Lower lobe of right lung (tissue), 2 donors: ENCODE measurements at regions not wholly inside any gene's neighbourhood (a gene's known extent, or its start where the extent isn't known, plus 50 kb on each side); places are given as distances from the start of the nearest gene placed in this dataset.

ENCODE experiments used
- ATAC-seq, 2 donors: fragments of 200-7000 bp; cut with Tn5 transposase; one replicate each; pipeline ENCODE4 v1.9.1; 2020 to 2022; ENCODE audit warnings: mild to moderate bottlenecking in 2 of 2, moderate library complexity in 2 of 2
- DNase-seq: peaks from one replicate; pipeline ENCODE4 v3.0.0-alpha.2; 2020
- H3K27ac ChIP-seq: fragments of 200-600 bp; one replicate; pipeline ENCODE4 v1.8.0; 2022
- H3K27me3 ChIP-seq: fragments of 200-600 bp; one replicate; pipeline ENCODE4 v1.8.0; 2022; ENCODE audit warnings: low read depth
- H3K36me3 ChIP-seq: fragments of 200-600 bp; one replicate; pipeline ENCODE4 v1.8.0; 2022; ENCODE audit warnings: mild to moderate bottlenecking
- H3K4me1 ChIP-seq: fragments of 200-600 bp; one replicate; pipeline ENCODE4 v1.8.0; 2022
- H3K4me3 ChIP-seq: fragments of 200-600 bp; one replicate; pipeline ENCODE4 v1.8.0; 2022; ENCODE audit warnings: mild to moderate bottlenecking
- H3K9me3 ChIP-seq: fragments of 200-600 bp; one replicate; pipeline ENCODE4 v1.8.0; 2022
- intact Hi-C: fragments of 100-400 bp; cut with DNase I; formaldehyde crosslinking; loops from one replicate; pipeline ENCODE4 v1.11.0; 2022
- TF ChIP-seq, protein P1 (sequence below): fragments of 200-600 bp; IDR thresholded peaks from one replicate; pipeline ENCODE4 v1.8.0; 2022; ENCODE audit warnings: antibody characterized with exemption, mild to moderate bottlenecking
- donor health status: DM: no; HTN: yes; CAD: no; lungs with severe emphysema.

DNA sequence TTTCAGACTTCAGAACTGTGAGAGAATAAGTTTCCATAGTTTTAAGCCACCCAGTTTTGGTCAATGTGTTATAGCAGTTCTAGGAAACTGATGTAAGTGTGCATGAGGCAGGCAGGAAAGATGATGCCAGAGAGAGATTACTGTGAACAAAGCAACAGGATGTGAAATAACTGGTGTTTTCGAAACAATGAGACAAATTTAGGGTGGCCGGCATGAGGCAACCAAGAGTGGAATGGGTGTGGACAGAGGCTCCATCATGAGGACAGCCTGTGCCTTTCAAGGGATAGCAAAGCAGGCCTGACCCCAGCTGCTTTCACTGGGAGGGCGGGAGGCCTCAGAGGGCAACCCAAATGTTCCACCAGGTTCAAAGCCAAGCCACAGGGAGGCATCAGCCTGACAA is 67.3 kb upstream of the UCN3 start:
- Histone ChIP-seq H3K27ac (peak overlapping the region; percentile 48), H3K4me1 (peaks cover 30% of the 10 kb centered on the region), H3K36me3 (no peaks in the 10 kb centered on the region), H3K27me3 (no peaks in the 10 kb centered on the region), H3K9me3 (no peaks in the 10 kb centered on the region), H3K4me3 (no peak overlapping the region)
- ATAC-seq = peak; percentile 78 to 80
- TF ChIP-seq, protein P1, sequence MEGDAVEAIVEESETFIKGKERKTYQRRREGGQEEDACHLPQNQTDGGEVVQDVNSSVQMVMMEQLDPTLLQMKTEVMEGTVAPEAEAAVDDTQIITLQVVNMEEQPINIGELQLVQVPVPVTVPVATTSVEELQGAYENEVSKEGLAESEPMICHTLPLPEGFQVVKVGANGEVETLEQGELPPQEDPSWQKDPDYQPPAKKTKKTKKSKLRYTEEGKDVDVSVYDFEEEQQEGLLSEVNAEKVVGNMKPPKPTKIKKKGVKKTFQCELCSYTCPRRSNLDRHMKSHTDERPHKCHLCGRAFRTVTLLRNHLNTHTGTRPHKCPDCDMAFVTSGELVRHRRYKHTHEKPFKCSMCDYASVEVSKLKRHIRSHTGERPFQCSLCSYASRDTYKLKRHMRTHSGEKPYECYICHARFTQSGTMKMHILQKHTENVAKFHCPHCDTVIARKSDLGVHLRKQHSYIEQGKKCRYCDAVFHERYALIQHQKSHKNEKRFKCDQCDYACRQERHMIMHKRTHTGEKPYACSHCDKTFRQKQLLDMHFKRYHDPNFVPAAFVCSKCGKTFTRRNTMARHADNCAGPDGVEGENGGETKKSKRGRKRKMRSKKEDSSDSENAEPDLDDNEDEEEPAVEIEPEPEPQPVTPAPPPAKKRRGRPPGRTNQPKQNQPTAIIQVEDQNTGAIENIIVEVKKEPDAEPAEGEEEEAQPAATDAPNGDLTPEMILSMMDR = peak; percentile 8
- intact Hi-C loops = no loop called here
- peak; percentile 73 for DNase-seq

DNA sequence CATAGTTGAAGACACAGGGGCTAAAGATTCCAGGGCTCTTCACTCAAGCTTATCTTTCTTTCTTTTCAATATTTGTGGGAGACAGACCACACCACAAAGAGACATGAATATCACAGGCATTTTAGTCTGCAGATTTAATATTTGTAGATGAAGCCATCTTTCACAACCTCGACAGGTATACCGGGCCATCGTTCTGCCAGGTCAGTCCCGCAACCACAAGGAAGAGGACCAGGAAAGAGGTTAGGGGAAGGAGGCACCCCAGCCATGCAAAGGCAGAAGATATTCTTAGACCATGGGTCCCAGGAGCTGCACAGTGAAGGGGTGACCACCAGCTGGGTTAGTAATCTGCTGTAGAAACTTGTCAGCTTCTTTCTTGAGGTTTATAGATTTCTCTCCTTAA is 66.8 kb upstream of the UCN3 start:
- Histone ChIP-seq H3K4me1 (peaks cover 30% of the 10 kb centered on the region), H3K36me3 (no peaks in the 10 kb centered on the region), H3K27me3 (no peaks in the 10 kb centered on the region), H3K4me3 (no peak overlapping the region), H3K27ac (peak overlapping the region; percentile 48), H3K9me3 (peaks cover 1% of the 10 kb centered on the region)
- DNase-seq (no peak), ATAC-seq (no peak)
- intact Hi-C loops = no loop called here
- TF ChIP-seq, protein P1 = no peak

DNA sequence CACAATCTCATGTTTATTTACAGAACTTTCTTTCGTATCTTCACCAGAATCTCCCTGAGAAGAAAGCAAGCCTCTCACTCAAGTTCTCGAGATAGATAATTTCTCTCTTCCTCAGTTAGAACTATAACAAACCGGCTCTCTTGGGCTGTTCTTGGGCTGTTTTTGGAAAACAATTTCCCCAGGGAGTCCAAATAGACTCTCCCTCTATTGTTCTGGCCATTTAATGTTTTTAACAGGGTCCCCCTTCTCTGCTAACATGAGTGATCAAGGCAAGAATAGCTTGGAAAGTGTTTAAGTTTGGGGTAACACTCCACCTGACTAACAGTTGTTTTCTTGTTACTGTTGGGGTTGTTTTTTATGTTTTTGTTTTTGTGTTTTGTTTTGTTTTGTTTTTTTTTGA is 64.8 kb upstream of the UCN3 start:
- H3K4me3 ChIP-seq = no peak overlapping the region
- DNase-seq = no peak
- TF ChIP-seq, protein P1 = no peak
- H3K36me3 ChIP-seq = no peaks in the 10 kb centered on the region
- ATAC-seq = no peak
- peaks cover 10% of the 10 kb centered on the region for H3K9me3 ChIP-seq
- H3K27me3 ChIP-seq = no peaks in the 10 kb centered on the region
- intact Hi-C loops = no loop called here
- peaks cover 18% of the 10 kb centered on the region for H3K4me1 ChIP-seq
- no peak overlapping the region for H3K27ac ChIP-seq

DNA sequence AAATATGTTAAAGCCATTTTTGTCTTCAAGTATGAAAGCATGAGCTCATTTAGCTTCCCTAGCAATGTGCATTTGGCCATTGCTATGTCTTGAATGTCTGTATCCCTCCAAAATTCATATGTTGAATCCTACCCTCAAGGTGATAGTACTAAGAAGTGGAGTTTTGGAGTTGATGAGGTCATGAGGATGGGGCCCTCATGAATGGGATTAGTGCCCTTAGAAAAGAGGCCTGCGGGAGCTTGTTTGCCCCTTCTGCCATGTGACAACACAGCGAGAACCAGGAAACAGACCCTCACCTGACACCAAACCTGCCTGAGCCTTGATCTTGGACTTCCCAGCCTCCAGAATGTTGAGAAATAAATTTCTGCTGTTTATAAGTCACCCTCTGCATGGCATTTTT is 61.3 kb upstream of the UCN3 start:
- H3K27me3 ChIP-seq = no peaks in the 10 kb centered on the region

DNA sequence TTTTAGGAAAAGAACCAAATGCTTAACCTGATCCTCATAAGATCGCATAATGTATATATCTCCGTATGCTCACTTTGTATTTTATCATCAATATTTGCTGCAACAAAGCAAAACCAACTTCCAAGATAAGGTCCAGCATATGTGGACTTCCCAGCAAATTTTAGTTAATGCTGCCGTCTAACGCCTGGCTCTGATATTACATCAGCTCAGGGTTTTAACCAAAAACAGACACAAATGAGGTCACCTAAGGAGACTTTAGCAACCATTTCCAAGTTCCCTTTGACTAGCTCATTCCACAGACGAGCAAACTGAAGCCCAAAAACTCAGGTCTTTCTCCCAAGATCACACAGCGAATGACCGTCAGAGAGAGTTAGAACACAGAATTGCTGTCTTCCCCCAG is 59.4 kb upstream of the UCN3 start:
- ATAC-seq = no peak
- H3K27ac ChIP-seq = no peak overlapping the region

More for the DNA sequence above, 61.3 kb upstream of the UCN3 start:
- no peak for DNase-seq
- intact Hi-C loops = no loop called here
- Histone ChIP-seq H3K4me1 (peaks cover 2% of the 10 kb centered on the region), H3K9me3 (peaks cover 10% of the 10 kb centered on the region), H3K4me3 (no peak overlapping the region), H3K36me3 (no peaks in the 10 kb centered on the region), H3K27ac (no peak overlapping the region)
- ATAC-seq = no peak
- TF ChIP-seq, protein P1 = no peak

More for the DNA sequence above, 59.4 kb upstream of the UCN3 start:
- intact Hi-C loops = no loop called here
- DNase-seq = no peak
- TF ChIP-seq, protein P1 = no peak
- Histone ChIP-seq H3K27me3 (no peaks in the 10 kb centered on the region), H3K4me3 (no peak overlapping the region), H3K36me3 (no peaks in the 10 kb centered on the region), H3K9me3 (peaks cover 10% of the 10 kb centered on the region), H3K4me1 (no peaks in the 10 kb centered on the region)
